ENCODE measurements at regions not wholly inside any gene's neighbourhood (a gene's known extent, or its start where the extent isn't known, plus 50 kb on each side); places are given as distances from the start of the nearest gene placed in this dataset.

DNA sequence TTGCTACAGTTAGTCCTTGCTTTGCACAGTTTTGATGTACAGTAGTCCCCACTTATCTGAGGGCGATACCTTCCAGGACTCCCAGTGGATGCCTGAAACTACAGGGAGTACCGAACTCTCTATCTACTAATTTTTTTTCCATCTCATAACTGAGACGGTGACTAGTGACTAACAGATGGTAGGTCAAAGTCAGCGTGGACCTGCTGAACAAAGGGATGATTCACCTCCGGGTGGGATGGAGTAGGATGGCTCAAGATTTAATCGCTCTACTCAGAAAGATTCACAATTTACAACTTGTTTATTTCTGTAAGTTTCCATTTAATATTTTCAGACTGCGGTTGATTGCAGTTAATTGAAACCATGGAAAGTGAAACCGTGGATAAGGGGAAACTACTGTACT, 655.8 kb downstream of the ZNF674 start:
- Histone ChIP-seq H3K4me2 (ENCODE audit: insufficient read depth, low read length) (no peak overlapping the region), H3K9me3 (ENCODE audit: low read depth, low read length) (no peaks in the 10 kb centered on the region), H3K79me2 (ENCODE audit: insufficient read depth, low read length) (no peaks in the 10 kb centered on the region), H4K20me1 (ENCODE audit: insufficient read depth, low read length) (no peaks in the 10 kb centered on the region), H3K36me3 (ENCODE audit: insufficient read depth, low read length) (no peaks in the 10 kb centered on the region), H2AFZ (ENCODE audit: low read length) (no peak overlapping the region), H3K4me3 (ENCODE audit: insufficient read depth, low read length) (no peak overlapping the region), H3K27me3 (ENCODE audit: insufficient read depth, low read length) (peaks cover 14% of the 10 kb centered on the region), H3K4me1 (ENCODE audit: insufficient read depth, low read length) (no peaks in the 10 kb centered on the region), H3K27ac (ENCODE audit: low read depth, low read length) (no peak overlapping the region)
- peak; percentile 57 for DNase-seq (ENCODE audit: insufficient read length, low spot score, missing footprints)
- TF ChIP-seq, protein P1, sequence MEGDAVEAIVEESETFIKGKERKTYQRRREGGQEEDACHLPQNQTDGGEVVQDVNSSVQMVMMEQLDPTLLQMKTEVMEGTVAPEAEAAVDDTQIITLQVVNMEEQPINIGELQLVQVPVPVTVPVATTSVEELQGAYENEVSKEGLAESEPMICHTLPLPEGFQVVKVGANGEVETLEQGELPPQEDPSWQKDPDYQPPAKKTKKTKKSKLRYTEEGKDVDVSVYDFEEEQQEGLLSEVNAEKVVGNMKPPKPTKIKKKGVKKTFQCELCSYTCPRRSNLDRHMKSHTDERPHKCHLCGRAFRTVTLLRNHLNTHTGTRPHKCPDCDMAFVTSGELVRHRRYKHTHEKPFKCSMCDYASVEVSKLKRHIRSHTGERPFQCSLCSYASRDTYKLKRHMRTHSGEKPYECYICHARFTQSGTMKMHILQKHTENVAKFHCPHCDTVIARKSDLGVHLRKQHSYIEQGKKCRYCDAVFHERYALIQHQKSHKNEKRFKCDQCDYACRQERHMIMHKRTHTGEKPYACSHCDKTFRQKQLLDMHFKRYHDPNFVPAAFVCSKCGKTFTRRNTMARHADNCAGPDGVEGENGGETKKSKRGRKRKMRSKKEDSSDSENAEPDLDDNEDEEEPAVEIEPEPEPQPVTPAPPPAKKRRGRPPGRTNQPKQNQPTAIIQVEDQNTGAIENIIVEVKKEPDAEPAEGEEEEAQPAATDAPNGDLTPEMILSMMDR (IDR thresholded peaks at IDR 0.05; ENCODE audit: extremely low read depth, low read depth, low read length): no peak

DNA sequence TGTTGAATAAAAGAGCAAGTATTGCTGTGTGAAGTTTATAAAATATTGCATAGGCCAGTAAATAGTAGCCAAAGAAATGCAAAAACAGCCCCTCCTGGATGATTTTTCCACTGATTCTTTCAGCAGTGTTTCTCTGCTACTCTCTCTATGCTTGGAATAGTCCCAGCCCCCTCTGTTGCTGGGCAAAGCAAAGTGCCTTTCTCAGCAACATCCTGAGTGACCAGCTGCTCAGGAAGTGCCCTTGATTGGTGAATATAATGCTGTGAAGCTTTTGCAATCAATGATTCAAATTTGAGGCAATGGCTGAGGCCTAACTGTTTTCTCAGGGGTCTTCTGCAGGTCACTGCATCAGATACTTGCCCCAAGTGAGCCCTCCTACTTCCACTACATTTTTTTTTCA, 656.7 kb downstream of the ZNF674 start:
- no peak for DNase-seq (ENCODE audit: insufficient read length, low spot score, missing footprints)

DNA sequence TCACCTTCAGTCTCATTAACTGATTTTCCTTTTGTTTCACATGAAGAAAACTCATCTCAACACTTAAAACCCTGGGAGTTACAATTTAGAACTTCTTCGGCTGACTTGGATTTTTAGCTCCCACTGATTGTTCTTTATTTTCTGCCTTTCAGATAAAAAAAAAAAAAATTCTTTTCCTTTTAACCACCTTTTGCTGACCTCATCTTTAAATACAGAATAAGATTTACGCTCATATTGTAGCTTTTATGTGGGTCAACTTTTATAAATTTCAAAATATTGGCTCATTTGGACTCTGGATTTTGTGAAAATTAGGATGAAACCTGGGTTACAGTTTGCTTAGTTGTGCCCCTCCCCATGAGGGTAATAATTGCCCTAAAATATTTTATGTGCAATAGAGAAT, 659.3 kb downstream of the ZNF674 start:
- DNase-seq (ENCODE audit: insufficient read length, low spot score, missing footprints): no peak
- H3K79me2 ChIP-seq (ENCODE audit: insufficient read depth, low read length): no peaks in the 10 kb centered on the region
- no peaks in the 10 kb centered on the region for H3K4me1 ChIP-seq (ENCODE audit: insufficient read depth, low read length)
- H3K4me3 ChIP-seq (ENCODE audit: insufficient read depth, low read length): no peak overlapping the region
- peaks cover 28% of the 10 kb centered on the region for H3K27me3 ChIP-seq (ENCODE audit: insufficient read depth, low read length)
- no peaks in the 10 kb centered on the region for H3K9me3 ChIP-seq (ENCODE audit: low read depth, low read length)
- H4K20me1 ChIP-seq (ENCODE audit: insufficient read depth, low read length): no peaks in the 10 kb centered on the region
- H3K27ac ChIP-seq (ENCODE audit: low read depth, low read length): no peak overlapping the region
- TF ChIP-seq, protein P1 (IDR thresholded peaks at IDR 0.05; ENCODE audit: extremely low read depth, low read depth, low read length): no peak
- no peaks in the 10 kb centered on the region for H3K36me3 ChIP-seq (ENCODE audit: insufficient read depth, low read length)
- H2AFZ ChIP-seq (ENCODE audit: low read length): no peak overlapping the region
- no peak overlapping the region for H3K4me2 ChIP-seq (ENCODE audit: insufficient read depth, low read length)

More for the DNA sequence above, 656.7 kb downstream of the ZNF674 start:
- no peaks in the 10 kb centered on the region for H3K36me3 ChIP-seq (ENCODE audit: insufficient read depth, low read length)
- H3K9me3 ChIP-seq (ENCODE audit: low read depth, low read length): no peaks in the 10 kb centered on the region
- no peaks in the 10 kb centered on the region for H3K79me2 ChIP-seq (ENCODE audit: insufficient read depth, low read length)
- H3K27ac ChIP-seq (ENCODE audit: low read depth, low read length): no peak overlapping the region
- TF ChIP-seq, protein P1 (IDR thresholded peaks at IDR 0.05; ENCODE audit: extremely low read depth, low read depth, low read length): no peak
- H3K4me1 ChIP-seq (ENCODE audit: insufficient read depth, low read length): no peaks in the 10 kb centered on the region
- peaks cover 20% of the 10 kb centered on the region for H3K27me3 ChIP-seq (ENCODE audit: insufficient read depth, low read length)
- H2AFZ ChIP-seq (ENCODE audit: low read length): no peak overlapping the region
- H4K20me1 ChIP-seq (ENCODE audit: insufficient read depth, low read length): no peaks in the 10 kb centered on the region
- H3K4me2 ChIP-seq (ENCODE audit: insufficient read depth, low read length): no peak overlapping the region
- no peak overlapping the region for H3K4me3 ChIP-seq (ENCODE audit: insufficient read depth, low read length)

DNA sequence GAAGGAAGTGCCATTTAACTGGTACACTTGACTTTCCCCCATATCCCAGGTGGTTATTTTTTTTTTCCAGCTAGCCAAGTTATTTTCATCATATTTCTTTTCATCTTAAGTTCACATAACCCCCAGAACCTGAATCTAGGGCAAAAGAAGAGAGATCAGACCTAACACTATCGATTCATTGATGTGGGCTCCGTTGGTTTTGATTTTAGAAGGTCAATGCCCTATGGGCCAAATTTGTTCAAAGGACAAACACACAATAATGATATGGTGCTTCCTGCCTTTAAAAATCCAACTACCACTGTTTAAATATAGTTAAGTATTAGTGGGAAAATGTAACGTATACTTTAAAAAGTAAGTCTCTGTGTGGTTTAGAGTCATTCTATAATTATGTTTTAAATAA, 665.7 kb downstream of the ZNF674 start:
- DNase-seq (ENCODE audit: insufficient read length, low spot score, missing footprints): no peak
- H3K9me3 ChIP-seq (ENCODE audit: low read depth, low read length): no peaks in the 10 kb centered on the region
- peaks cover 30% of the 10 kb centered on the region for H3K27me3 ChIP-seq (ENCODE audit: insufficient read depth, low read length)
- no peak overlapping the region for H3K4me2 ChIP-seq (ENCODE audit: insufficient read depth, low read length)
- H4K20me1 ChIP-seq (ENCODE audit: insufficient read depth, low read length): no peaks in the 10 kb centered on the region
- no peak overlapping the region for H3K4me3 ChIP-seq (ENCODE audit: insufficient read depth, low read length)
- TF ChIP-seq, protein P1 (IDR thresholded peaks at IDR 0.05; ENCODE audit: extremely low read depth, low read depth, low read length): no peak
- no peak overlapping the region for H2AFZ ChIP-seq (ENCODE audit: low read length)
- H3K79me2 ChIP-seq (ENCODE audit: insufficient read depth, low read length): no peaks in the 10 kb centered on the region
- no peaks in the 10 kb centered on the region for H3K4me1 ChIP-seq (ENCODE audit: insufficient read depth, low read length)
- no peaks in the 10 kb centered on the region for H3K36me3 ChIP-seq (ENCODE audit: insufficient read depth, low read length)
- H3K27ac ChIP-seq (ENCODE audit: low read depth, low read length): no peak overlapping the region
